Right lobe of liver (tissue), 4 donors: ENCODE measurements at regions not wholly inside any gene's neighbourhood (a gene's known extent, or its start where the extent isn't known, plus 50 kb on each side); places are given as distances from the start of the nearest gene placed in this dataset.

Source experiments
- POLR2A ChIP-seq: fragments of 450-650 bp; IDR thresholded peaks from one replicate; pipeline ENCODE4 v1.6.1; 2017; ENCODE audit warnings: antibody characterized with exemption, mild to moderate bottlenecking
- TF ChIP-seq, protein P1 (sequence below), 4 donors: fragments of 200-600 bp in 3 of 4; fragments of 450-650 bp in 1 of 4; IDR thresholded peaks; one replicate each; pipeline versions ENCODE4 v1.5.1 to v1.8.0; 2016 to 2022; ENCODE audit warnings: antibody characterized with exemption in 4 of 4, mild to moderate bottlenecking in 2 of 4
- donor health status: DM: no; HTN: no; CAD: no.
- donor health status: DM: no; HTN: no; CAD: no.
- donor health status: DM: no; HTN: yes; CAD: no.

DNA sequence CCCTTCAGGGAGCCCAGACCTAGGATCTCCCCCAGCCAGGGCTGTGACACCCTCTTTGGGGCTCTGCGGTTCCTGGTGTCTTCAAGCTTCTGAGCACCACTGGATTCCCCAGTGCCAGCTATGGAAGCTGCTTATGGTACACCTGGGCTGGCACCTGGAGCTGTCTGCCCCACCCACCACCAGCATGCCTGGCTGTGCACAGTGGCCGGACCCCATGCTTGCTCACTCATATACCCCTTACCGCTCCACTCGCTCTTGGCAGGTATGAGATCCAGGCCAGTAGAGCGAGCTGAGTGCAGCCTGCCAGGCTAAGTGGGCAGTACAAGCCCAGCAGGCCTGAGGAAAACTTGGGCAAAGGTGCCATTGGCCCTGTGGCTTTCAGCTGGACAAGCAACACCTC is 114.0 kb downstream of the DACT1 start:
- TF ChIP-seq, protein P1, sequence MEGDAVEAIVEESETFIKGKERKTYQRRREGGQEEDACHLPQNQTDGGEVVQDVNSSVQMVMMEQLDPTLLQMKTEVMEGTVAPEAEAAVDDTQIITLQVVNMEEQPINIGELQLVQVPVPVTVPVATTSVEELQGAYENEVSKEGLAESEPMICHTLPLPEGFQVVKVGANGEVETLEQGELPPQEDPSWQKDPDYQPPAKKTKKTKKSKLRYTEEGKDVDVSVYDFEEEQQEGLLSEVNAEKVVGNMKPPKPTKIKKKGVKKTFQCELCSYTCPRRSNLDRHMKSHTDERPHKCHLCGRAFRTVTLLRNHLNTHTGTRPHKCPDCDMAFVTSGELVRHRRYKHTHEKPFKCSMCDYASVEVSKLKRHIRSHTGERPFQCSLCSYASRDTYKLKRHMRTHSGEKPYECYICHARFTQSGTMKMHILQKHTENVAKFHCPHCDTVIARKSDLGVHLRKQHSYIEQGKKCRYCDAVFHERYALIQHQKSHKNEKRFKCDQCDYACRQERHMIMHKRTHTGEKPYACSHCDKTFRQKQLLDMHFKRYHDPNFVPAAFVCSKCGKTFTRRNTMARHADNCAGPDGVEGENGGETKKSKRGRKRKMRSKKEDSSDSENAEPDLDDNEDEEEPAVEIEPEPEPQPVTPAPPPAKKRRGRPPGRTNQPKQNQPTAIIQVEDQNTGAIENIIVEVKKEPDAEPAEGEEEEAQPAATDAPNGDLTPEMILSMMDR (IDR thresholded peaks at IDR 0.05): no peak
- no peak for TF ChIP-seq POLR2A
